GM12872 (cell line): ENCODE measurements at regions not wholly inside any gene's neighbourhood (a gene's known extent, or its start where the extent isn't known, plus 50 kb on each side); places are given as distances from the start of the nearest gene placed in this dataset.

Experiments
- CTCF ChIP-seq: IDR thresholded peaks from 3 replicates; pipeline ENCODE4 v1.5.1; 2011; ENCODE audit warnings: low read depth, mild to moderate bottlenecking, low read length, moderate library complexity; ENCODE audit not compliant: insufficient read depth

- no peak for TF ChIP-seq CTCF
Observed at GRCh38 chr4:129490516-129490915, 394.6 kb downstream of the C4orf33 start.

GRCh38 chr4:129498626-129499025 is 402.7 kb downstream of the C4orf33 start:
- no peak for TF ChIP-seq CTCF

DNA sequence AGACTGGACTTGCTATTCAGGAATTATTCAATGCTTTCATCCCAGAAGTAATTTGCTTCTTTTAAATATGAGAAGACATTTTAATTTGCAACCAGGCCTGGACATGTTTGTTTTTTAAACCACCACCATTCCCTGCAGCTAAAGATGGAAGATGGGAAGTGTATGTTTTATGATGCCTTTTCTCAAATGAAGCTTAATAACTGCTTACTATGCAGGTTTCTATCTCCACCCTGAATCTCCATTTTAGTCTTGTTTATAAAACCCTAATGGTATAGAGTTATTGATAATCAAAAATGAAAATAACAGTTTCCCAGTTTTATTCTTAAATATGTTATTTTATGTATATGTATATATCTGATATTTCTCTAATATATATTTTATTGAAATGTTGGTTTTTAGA is 418.9 kb downstream of the C4orf33 start:
- no peak for TF ChIP-seq CTCF

GRCh38 chr4:129515356-129515755 is 419.4 kb downstream of the C4orf33 start:
- no peak for TF ChIP-seq CTCF

- no peak for TF ChIP-seq CTCF
Observed at GRCh38 chr4:129526812-129527211, 430.9 kb downstream of the C4orf33 start.

DNA sequence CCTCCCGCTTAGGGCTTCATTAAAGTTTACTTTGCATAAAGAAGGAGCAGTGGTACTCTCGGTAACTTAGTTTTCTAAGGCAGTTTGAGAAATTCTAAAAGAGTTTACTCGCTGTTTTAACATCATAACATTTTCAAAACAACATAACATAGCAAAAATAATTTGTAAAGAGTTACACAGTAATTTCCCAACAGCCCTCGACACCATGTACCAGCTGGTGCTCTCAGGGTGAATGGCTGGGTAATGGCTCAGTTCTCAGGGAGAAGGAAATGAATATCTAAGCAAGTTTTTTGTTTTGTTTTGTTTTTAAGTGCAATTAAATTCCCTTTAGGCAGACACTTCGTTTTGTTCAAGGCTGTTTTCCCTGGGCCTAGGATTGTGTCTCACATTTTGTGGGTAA is 435.3 kb downstream of the C4orf33 start:
- no peak for TF ChIP-seq CTCF

- no peak for TF ChIP-seq CTCF
Observed at GRCh38 chr4:129532573-129532972, 436.6 kb downstream of the C4orf33 start.

- TF ChIP-seq CTCF, result no peak
Observed at GRCh38 chr4:129543299-129543698, 447.3 kb downstream of the C4orf33 start.
